H9 (cell line): ENCODE measurements at regions not wholly inside any gene's neighbourhood (a gene's known extent, or its start where the extent isn't known, plus 50 kb on each side); places are given as distances from the start of the nearest gene placed in this dataset.

Source experiments
- DNase-seq: peaks from one replicate; pipeline ENCODE4 v3.0.0-alpha.2; 2017
- H2AFZ ChIP-seq: one replicate; pipeline ENCODE4 v1.6.1; 2013; ENCODE audit warnings: mild to moderate bottlenecking, low read length, control low read depth, moderate library complexity
- H2AK5ac ChIP-seq: 2 replicates; pipeline ENCODE4 v1.6.1; 2013; ENCODE audit warnings: low read length, control low read depth, mixed read lengths; ENCODE audit not compliant: insufficient read length
- H2BK120ac ChIP-seq: one replicate; pipeline ENCODE4 v1.6.1; 2013; ENCODE audit warnings: low read depth, mild to moderate bottlenecking, low read length, control low read depth, inconsistent platforms; ENCODE audit not compliant: poor library complexity, severe bottlenecking
- H2BK12ac ChIP-seq: 2 replicates; pipeline ENCODE4 v1.6.1; 2013; ENCODE audit warnings: low read length, control low read depth, mixed read lengths, low read depth; ENCODE audit not compliant: insufficient read length
- H2BK15ac ChIP-seq: 2 replicates; pipeline ENCODE4 v1.6.1; 2013; ENCODE audit warnings: low read depth, low read length, control low read depth
- H2BK20ac ChIP-seq: one replicate; pipeline ENCODE4 v1.6.1; 2013; ENCODE audit warnings: low read depth, mild to moderate bottlenecking, low read length, control low read depth, inconsistent platforms; ENCODE audit not compliant: poor library complexity, severe bottlenecking
- H2BK5ac ChIP-seq: 2 replicates; pipeline ENCODE4 v1.6.1; 2013; ENCODE audit warnings: low read length, control low read depth, mixed read lengths; ENCODE audit not compliant: insufficient read length
- H3K14ac ChIP-seq: 2 replicates; pipeline ENCODE4 v1.6.1; 2013; ENCODE audit warnings: low read length, control low read depth; ENCODE audit not compliant: insufficient read depth
- H3K18ac ChIP-seq: 2 replicates; pipeline ENCODE4 v1.6.1; 2013; ENCODE audit warnings: low read depth, mild to moderate bottlenecking, mixed read lengths, low read length, control low read depth; ENCODE audit not compliant: insufficient read length
- H3K23ac ChIP-seq: 2 replicates; pipeline ENCODE4 v1.6.1; 2013; ENCODE audit warnings: low read length, control low read depth, mixed read lengths, low read depth; ENCODE audit not compliant: insufficient read length
- H3K23me2 ChIP-seq: 2 replicates; pipeline ENCODE4 v1.6.1; 2013; ENCODE audit warnings: low read depth, mild to moderate bottlenecking, mixed read lengths, low read length, control low read depth; ENCODE audit not compliant: insufficient read length, poor library complexity, severe bottlenecking
- H3K27ac ChIP-seq: 2 replicates; pipeline ENCODE4 v1.5.1; 2013; ENCODE audit warnings: low read length, control low read depth, mixed read lengths, low read depth; ENCODE audit not compliant: insufficient read length
- H3K27me3 ChIP-seq: 2 replicates; pipeline ENCODE4 v1.6.1; 2013; ENCODE audit warnings: low read length, control low read depth, inconsistent platforms; ENCODE audit not compliant: insufficient read depth
- H3K4ac ChIP-seq: 2 replicates; pipeline ENCODE4 v1.6.1; 2013; ENCODE audit warnings: low read depth, mild to moderate bottlenecking, control low read depth, inconsistent platforms, low read length, moderate library complexity
- H3K4me1 ChIP-seq: 2 replicates; pipeline ENCODE4 v1.6.1; 2013; ENCODE audit warnings: low read length, control low read depth, inconsistent platforms; ENCODE audit not compliant: insufficient read depth
- H3K4me2 ChIP-seq: 2 replicates; pipeline ENCODE4 v1.6.1; 2013; ENCODE audit warnings: low read length, control low read depth, mixed read lengths; ENCODE audit not compliant: insufficient read length, insufficient read depth
- H3K56ac ChIP-seq: 2 replicates; pipeline ENCODE4 v1.6.1; 2013; ENCODE audit warnings: low read depth, mild to moderate bottlenecking, mixed read lengths, low read length, control low read depth; ENCODE audit not compliant: insufficient read length
- H3K79me1 ChIP-seq: 2 replicates; pipeline ENCODE4 v1.6.1; 2013; ENCODE audit warnings: low read depth, mild to moderate bottlenecking, moderate library complexity, low read length, control low read depth, inconsistent platforms; ENCODE audit not compliant: insufficient read depth, poor library complexity, severe bottlenecking
- H3K79me2 ChIP-seq: 2 replicates; pipeline ENCODE4 v1.6.1; 2013; ENCODE audit warnings: low read length, control low read depth, inconsistent platforms; ENCODE audit not compliant: insufficient read depth
- H3K9ac ChIP-seq: 2 replicates; pipeline ENCODE4 v1.6.1; 2013; ENCODE audit warnings: low read length, control low read depth, mixed read lengths; ENCODE audit not compliant: insufficient read length; ENCODE audit errors: extremely low read depth
- H3K9me3 ChIP-seq: one replicate; pipeline ENCODE4 v1.6.1; 2013; ENCODE audit warnings: low read depth, low read length, inconsistent platforms; ENCODE audit not compliant: control insufficient read depth
- H3T11ph ChIP-seq: one replicate; pipeline ENCODE4 v1.6.1; 2013; ENCODE audit warnings: mild to moderate bottlenecking, low read length, control low read depth, inconsistent platforms
- H4K20me1 ChIP-seq: one replicate; pipeline ENCODE4 v1.6.1; 2013; ENCODE audit not compliant: control insufficient read depth, insufficient read length, insufficient read depth
- H4K5ac ChIP-seq: 2 replicates; pipeline ENCODE4 v1.6.1; 2013; ENCODE audit warnings: low read depth, mild to moderate bottlenecking, mixed read lengths, low read length, control low read depth; ENCODE audit not compliant: insufficient read length
- H4K8ac ChIP-seq: replicated peaks from 2 replicates; pipeline ENCODE4 v1.6.1; 2013; ENCODE audit warnings: low read length, control low read depth, mixed read lengths, low read depth; ENCODE audit not compliant: insufficient read length
- H4K91ac ChIP-seq: 2 replicates; pipeline ENCODE4 v1.6.1; 2013; ENCODE audit warnings: low read depth, mild to moderate bottlenecking, moderate library complexity, mixed read lengths, low read length, control low read depth; ENCODE audit not compliant: insufficient read length
- H3K27ac Mint-ChIP-seq, 3 experiments: 2 replicates in 2 of 3; 3 replicates in 1 of 3; pipeline ENCODE4 v1.8.0; 2020 to 2021; ENCODE audit warnings: mixed read lengths in 3 of 3, mild to moderate bottlenecking in 1 of 3, moderate library complexity in 1 of 3
- H3K27me3 Mint-ChIP-seq: 2 replicates; pipeline ENCODE4 v1.8.0; 2021; ENCODE audit warnings: low read depth, mild to moderate bottlenecking, moderate library complexity, mixed read lengths
- H3K36me3 Mint-ChIP-seq, 3 experiments: 2 replicates in 2 of 3; 3 replicates in 1 of 3; pipeline ENCODE4 v1.8.0; 2020 to 2021; ENCODE audit warnings: low read depth in 3 of 3, mixed read lengths in 3 of 3; ENCODE audit not compliant: insufficient read depth in 1 of 3
- H3K4me1 Mint-ChIP-seq, 2 experiments: 2 replicates each; pipeline ENCODE4 v1.8.0; 2020; ENCODE audit warnings: mixed read lengths in 2 of 2
- H3K4me3 Mint-ChIP-seq, 2 experiments: 2 replicates in 1 of 2; 3 replicates in 1 of 2; pipeline ENCODE4 v1.8.0; 2020 to 2021; ENCODE audit warnings: mild to moderate bottlenecking in 2 of 2, mixed read lengths in 2 of 2, moderate library complexity in 1 of 2
- H3K9me3 Mint-ChIP-seq, 2 experiments: 2 replicates in 1 of 2; 3 replicates in 1 of 2; pipeline ENCODE4 v1.8.0; 2020; ENCODE audit warnings: mild to moderate bottlenecking in 2 of 2, mixed read lengths in 2 of 2, moderate library complexity in 1 of 2
- CTCF ChIP-seq: fragments of 200-600 bp; sonication (generic); conservative IDR thresholded peaks from 3 replicates; pipeline ENCODE4 v1.8.0; 2021; ENCODE audit warnings: antibody characterized with exemption, mild to moderate bottlenecking
- WGBS: extraction: QIAGEN DNeasy Blood & Tissue Kit; methylation state at CpG from one replicate; pipeline ENCODE4 v1.1.7; 2013; ENCODE audit warnings: missing lambda C conversion rate, low lambda C conversion rate, mixed read lengths; ENCODE audit not compliant: insufficient read length; ENCODE audit errors: extremely low coverage; 5-methylcytosine and 5-hydroxymethylcytosine counted together

DNA sequence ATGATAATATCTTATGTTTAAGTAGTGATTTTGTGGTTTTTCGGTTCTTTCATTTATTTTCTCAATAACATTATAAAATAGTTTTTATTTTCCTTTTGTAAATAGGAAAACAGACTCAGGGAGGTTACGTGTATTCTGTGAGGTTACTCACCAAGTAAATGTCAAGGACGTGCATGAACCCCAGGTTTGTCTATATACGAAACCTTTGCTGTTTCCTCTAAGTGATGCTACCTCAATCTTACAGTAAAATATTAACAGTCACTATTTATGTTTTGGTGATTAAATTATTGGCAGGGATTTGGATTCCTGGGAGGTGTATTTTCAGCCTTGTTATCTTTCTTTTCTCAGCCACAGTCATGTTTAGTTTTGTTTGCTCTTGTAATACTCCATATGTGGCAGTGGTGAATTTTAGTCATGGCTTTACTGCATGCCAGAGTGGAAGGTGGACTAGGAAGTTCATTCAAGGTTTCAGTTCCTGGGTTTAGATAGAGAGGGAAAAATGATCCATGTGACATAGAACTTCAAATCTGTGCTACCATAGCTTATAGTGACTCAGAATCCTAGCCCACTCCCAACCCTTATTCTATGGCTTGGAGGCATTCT is 139.9 kb downstream of the ARL4A start:
- H2BK20ac ChIP-seq = no peak overlapping the region
- no peak overlapping the region for H3K9ac ChIP-seq
- H3K4ac ChIP-seq = no peak overlapping the region
- H3K18ac ChIP-seq = no peak overlapping the region
- H4K91ac ChIP-seq = no peak overlapping the region
- no peak for DNase-seq
- no peak overlapping the region for H2BK15ac ChIP-seq
- no peaks in the 10 kb centered on the region for H3K27me3 ChIP-seq
- peaks cover 0 to 23% (median 15%) of the 10 kb centered on the region in 3 experiments; a peak in 5 of 7 replicates for H3K36me3 Mint-ChIP-seq
- H2BK5ac ChIP-seq = no peak overlapping the region
- no peaks in the 10 kb centered on the region for H3K27me3 Mint-ChIP-seq
- H3K27ac ChIP-seq = no peak overlapping the region
- H4K5ac ChIP-seq = no peak overlapping the region
- no peak overlapping the region for H2AK5ac ChIP-seq
- no peak overlapping the region for H2BK120ac ChIP-seq
- H2BK12ac ChIP-seq = no peak overlapping the region
- H3K4me1 Mint-ChIP-seq = peaks cover 7 to 9% of the 10 kb centered on the region in 2 experiments
- no peak overlapping the region for H3K4me2 ChIP-seq
- H3K79me1 ChIP-seq = no peaks in the 10 kb centered on the region
- WGBS = no CpG with 5 or more reads among the region's 4 CpGs
- no peak overlapping the region for H4K8ac ChIP-seq
- peak overlapping the region in 1 of 3 experiments; percentile 14; a peak in 1 of 7 replicates for H3K27ac Mint-ChIP-seq
- H3K14ac ChIP-seq = no peak overlapping the region
- H3K79me2 ChIP-seq = no peaks in the 10 kb centered on the region
- H3K4me3 Mint-ChIP-seq = no peak overlapping the region
- peaks cover 18 to 20% of the 10 kb centered on the region in 2 experiments; a peak in 4 of 5 replicates for H3K9me3 Mint-ChIP-seq
- H2AFZ ChIP-seq = no peak overlapping the region
- TF ChIP-seq CTCF = no peak
- H3K4me1 ChIP-seq = no peaks in the 10 kb centered on the region
- H3T11ph ChIP-seq = no peak overlapping the region
- H3K23me2 ChIP-seq = no peaks in the 10 kb centered on the region
- no peak overlapping the region for H3K23ac ChIP-seq
- H4K20me1 ChIP-seq = no peaks in the 10 kb centered on the region
- no peaks in the 10 kb centered on the region for H3K9me3 ChIP-seq
- H3K56ac ChIP-seq = no peak overlapping the region
